ENCODE measurements at regions not wholly inside any gene's neighbourhood (a gene's known extent, or its start where the extent isn't known, plus 50 kb on each side); places are given as distances from the start of the nearest gene placed in this dataset.

GRCh38 chr2:145715601-145716000 lies 1195.7 kb upstream of the ZEB2 start:
- H3K27ac ChIP-seq (ENCODE audit: low read depth, low read length) = no peak overlapping the region
- peak overlapping the region; percentile 7 for H2AFZ ChIP-seq (ENCODE audit: low read length, unreplicated experiment)
- no peaks in the 10 kb centered on the region for H3K36me3 ChIP-seq (ENCODE audit: insufficient read depth, low read length)
- H3K4me1 ChIP-seq (ENCODE audit: control insufficient read depth, insufficient read depth, low read length, unreplicated experiment) = no peaks in the 10 kb centered on the region
- no peak overlapping the region for H3K4me3 ChIP-seq (ENCODE audit: low read depth, low read length)
- H3K79me2 ChIP-seq (ENCODE audit: control insufficient read depth, insufficient read depth, low read length, unreplicated experiment) = no peaks in the 10 kb centered on the region
- H3K27me3 ChIP-seq (ENCODE audit: insufficient read depth, low read length) = no peaks in the 10 kb centered on the region

- Histone ChIP-seq H3K36me3 (ENCODE audit: insufficient read depth, low read length) (no peaks in the 10 kb centered on the region), H2AFZ (ENCODE audit: low read length, unreplicated experiment) (no peak overlapping the region), H3K27ac (ENCODE audit: low read depth, low read length) (no peak overlapping the region), H3K27me3 (ENCODE audit: insufficient read depth, low read length) (no peaks in the 10 kb centered on the region), H3K79me2 (ENCODE audit: control insufficient read depth, insufficient read depth, low read length, unreplicated experiment) (no peaks in the 10 kb centered on the region), H3K4me1 (ENCODE audit: control insufficient read depth, insufficient read depth, low read length, unreplicated experiment) (no peaks in the 10 kb centered on the region), H3K4me3 (ENCODE audit: low read depth, low read length) (no peak overlapping the region)
Measured at GRCh38 chr2:145710303-145710702, 1190.4 kb upstream of the ZEB2 start.

- Histone ChIP-seq H3K36me3 (ENCODE audit: insufficient read depth, low read length) (no peaks in the 10 kb centered on the region), H3K4me3 (ENCODE audit: low read depth, low read length) (no peak overlapping the region), H3K4me1 (ENCODE audit: control insufficient read depth, insufficient read depth, low read length, unreplicated experiment) (no peaks in the 10 kb centered on the region), H3K27me3 (ENCODE audit: insufficient read depth, low read length) (no peaks in the 10 kb centered on the region), H3K79me2 (ENCODE audit: control insufficient read depth, insufficient read depth, low read length, unreplicated experiment) (no peaks in the 10 kb centered on the region), H2AFZ (ENCODE audit: low read length, unreplicated experiment) (no peak overlapping the region), H3K27ac (ENCODE audit: low read depth, low read length) (no peak overlapping the region)
Measured at GRCh38 chr2:145702305-145702704, 1182.4 kb upstream of the ZEB2 start.

GRCh38 chr2:145692971-145693478 lies 1173.1 kb upstream of the ZEB2 start:
- H3K4me1 ChIP-seq (ENCODE audit: control insufficient read depth, insufficient read depth, low read length, unreplicated experiment) = peaks cover 11% of the 10 kb centered on the region
- H3K27me3 ChIP-seq (ENCODE audit: insufficient read depth, low read length) = no peaks in the 10 kb centered on the region
- no peak overlapping the region for H3K4me3 ChIP-seq (ENCODE audit: low read depth, low read length)
- H2AFZ ChIP-seq (ENCODE audit: low read length, unreplicated experiment) = peak overlapping the region; percentile 30
- H3K79me2 ChIP-seq (ENCODE audit: control insufficient read depth, insufficient read depth, low read length, unreplicated experiment) = no peaks in the 10 kb centered on the region
- no peaks in the 10 kb centered on the region for H3K36me3 ChIP-seq (ENCODE audit: insufficient read depth, low read length)
- H3K27ac ChIP-seq (ENCODE audit: low read depth, low read length) = peak overlapping the region; percentile 47; the same call in 1 of the 2 replicates

- no peaks in the 10 kb centered on the region for H3K36me3 ChIP-seq (ENCODE audit: insufficient read depth, low read length)
- H3K27me3 ChIP-seq (ENCODE audit: insufficient read depth, low read length) = no peaks in the 10 kb centered on the region
- H3K4me3 ChIP-seq (ENCODE audit: low read depth, low read length) = no peak overlapping the region
- peaks cover 11% of the 10 kb centered on the region for H3K4me1 ChIP-seq (ENCODE audit: control insufficient read depth, insufficient read depth, low read length, unreplicated experiment)
- no peak overlapping the region for H3K27ac ChIP-seq (ENCODE audit: low read depth, low read length)
- no peak overlapping the region for H2AFZ ChIP-seq (ENCODE audit: low read length, unreplicated experiment)
- no peaks in the 10 kb centered on the region for H3K79me2 ChIP-seq (ENCODE audit: control insufficient read depth, insufficient read depth, low read length, unreplicated experiment)
Measured at GRCh38 chr2:145691659-145692058, 1171.7 kb upstream of the ZEB2 start.

- Histone ChIP-seq H3K36me3 (ENCODE audit: insufficient read depth, low read length) (no peaks in the 10 kb centered on the region), H3K27me3 (ENCODE audit: insufficient read depth, low read length) (no peaks in the 10 kb centered on the region), H3K79me2 (ENCODE audit: control insufficient read depth, insufficient read depth, low read length, unreplicated experiment) (no peaks in the 10 kb centered on the region), H2AFZ (ENCODE audit: low read length, unreplicated experiment) (no peak overlapping the region), H3K4me3 (ENCODE audit: low read depth, low read length) (no peak overlapping the region), H3K4me1 (ENCODE audit: control insufficient read depth, insufficient read depth, low read length, unreplicated experiment) (peaks cover 11% of the 10 kb centered on the region), H3K27ac (ENCODE audit: low read depth, low read length) (no peak overlapping the region)
Measured at GRCh38 chr2:145690183-145690778, 1170.4 kb upstream of the ZEB2 start.

- H3K4me3 ChIP-seq (ENCODE audit: low read depth, low read length) = no peak overlapping the region
- no peaks in the 10 kb centered on the region for H3K36me3 ChIP-seq (ENCODE audit: insufficient read depth, low read length)
- no peak overlapping the region for H2AFZ ChIP-seq (ENCODE audit: low read length, unreplicated experiment)
- no peak overlapping the region for H3K27ac ChIP-seq (ENCODE audit: low read depth, low read length)
- peaks cover 11% of the 10 kb centered on the region for H3K4me1 ChIP-seq (ENCODE audit: control insufficient read depth, insufficient read depth, low read length, unreplicated experiment)
- H3K79me2 ChIP-seq (ENCODE audit: control insufficient read depth, insufficient read depth, low read length, unreplicated experiment) = no peaks in the 10 kb centered on the region
- no peaks in the 10 kb centered on the region for H3K27me3 ChIP-seq (ENCODE audit: insufficient read depth, low read length)
Measured at GRCh38 chr2:145689277-145689676, 1169.4 kb upstream of the ZEB2 start.

GRCh38 chr2:145688156-145688555 lies 1168.2 kb upstream of the ZEB2 start:
- Histone ChIP-seq H2AFZ (ENCODE audit: low read length, unreplicated experiment) (no peak overlapping the region), H3K4me3 (ENCODE audit: low read depth, low read length) (no peak overlapping the region), H3K4me1 (ENCODE audit: control insufficient read depth, insufficient read depth, low read length, unreplicated experiment) (peaks cover 7% of the 10 kb centered on the region), H3K79me2 (ENCODE audit: control insufficient read depth, insufficient read depth, low read length, unreplicated experiment) (no peaks in the 10 kb centered on the region), H3K36me3 (ENCODE audit: insufficient read depth, low read length) (no peaks in the 10 kb centered on the region), H3K27ac (ENCODE audit: low read depth, low read length) (no peak overlapping the region), H3K27me3 (ENCODE audit: insufficient read depth, low read length) (no peaks in the 10 kb centered on the region)

- Histone ChIP-seq H3K4me3 (ENCODE audit: low read depth, low read length) (no peak overlapping the region), H2AFZ (ENCODE audit: low read length, unreplicated experiment) (no peak overlapping the region), H3K36me3 (ENCODE audit: insufficient read depth, low read length) (no peaks in the 10 kb centered on the region), H3K27ac (ENCODE audit: low read depth, low read length) (no peak overlapping the region), H3K4me1 (ENCODE audit: control insufficient read depth, insufficient read depth, low read length, unreplicated experiment) (peaks cover 7% of the 10 kb centered on the region), H3K27me3 (ENCODE audit: insufficient read depth, low read length) (no peaks in the 10 kb centered on the region), H3K79me2 (ENCODE audit: control insufficient read depth, insufficient read depth, low read length, unreplicated experiment) (no peaks in the 10 kb centered on the region)
Measured at GRCh38 chr2:145687442-145688134, 1167.7 kb upstream of the ZEB2 start.

GRCh38 chr2:145685383-145686050 lies 1165.6 kb upstream of the ZEB2 start:
- H2AFZ ChIP-seq (ENCODE audit: low read length, unreplicated experiment) = no peak overlapping the region
- no peaks in the 10 kb centered on the region for H3K79me2 ChIP-seq (ENCODE audit: control insufficient read depth, insufficient read depth, low read length, unreplicated experiment)
- no peak overlapping the region for H3K27ac ChIP-seq (ENCODE audit: low read depth, low read length)
- no peaks in the 10 kb centered on the region for H3K27me3 ChIP-seq (ENCODE audit: insufficient read depth, low read length)
- H3K36me3 ChIP-seq (ENCODE audit: insufficient read depth, low read length) = no peaks in the 10 kb centered on the region
- H3K4me1 ChIP-seq (ENCODE audit: control insufficient read depth, insufficient read depth, low read length, unreplicated experiment) = peaks cover 8% of the 10 kb centered on the region
- H3K4me3 ChIP-seq (ENCODE audit: low read depth, low read length) = no peak overlapping the region
